Renal cortical epithelial cell (primary cell): ENCODE measurements at regions not wholly inside any gene's neighbourhood (a gene's known extent, or its start where the extent isn't known, plus 50 kb on each side); places are given as distances from the start of the nearest gene placed in this dataset.

Experiments used
- DNase-seq: peaks from one replicate; pipeline ENCODE4 v3.0.0-alpha.2; 2011; ENCODE audit warnings: low read depth

GRCh38 chr1:199282751-199283305 is 644.0 kb downstream of the PTPRC start:
- no peak for DNase-seq

- no peak for DNase-seq
Observed at GRCh38 chr1:199283794-199284193, 645.0 kb downstream of the PTPRC start.

DNA sequence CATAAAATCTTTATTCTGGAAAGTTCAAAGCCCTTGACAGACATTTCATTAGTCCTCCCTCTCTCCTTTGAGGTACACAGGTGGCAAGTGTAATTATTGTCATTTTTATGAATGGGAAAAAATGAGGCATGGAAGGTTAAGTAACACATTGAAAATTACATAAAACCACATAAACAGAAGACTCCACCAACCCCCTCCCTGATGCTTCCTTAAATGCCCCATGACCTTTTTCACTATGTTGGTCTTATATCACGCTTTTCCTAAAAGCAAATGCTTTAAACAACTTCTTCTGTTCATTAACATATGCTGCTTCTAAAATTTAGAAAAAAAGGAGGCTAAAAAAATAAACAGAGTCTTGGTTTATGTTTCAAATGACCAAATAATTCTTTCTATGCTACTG is 648.4 kb downstream of the PTPRC start:
- DNase-seq, result no peak

GRCh38 chr1:199287647-199288046 is 648.8 kb downstream of the PTPRC start:
- DNase-seq, result no peak

GRCh38 chr1:199290186-199290585 is 651.3 kb downstream of the PTPRC start:
- no peak for DNase-seq

GRCh38 chr1:199291022-199291740 is 652.3 kb downstream of the PTPRC start:
- no peak for DNase-seq

- peak; percentile 43 for DNase-seq
Observed at GRCh38 chr1:199292896-199293295, 654.1 kb downstream of the PTPRC start.

GRCh38 chr1:199295107-199295506 is 656.3 kb downstream of the PTPRC start:
- DNase-seq, result no peak

- DNase-seq, result no peak
Observed at GRCh38 chr1:199297174-199297573, 658.3 kb downstream of the PTPRC start.

- DNase-seq, result no peak
Observed at GRCh38 chr1:199297887-199298286, 659.0 kb downstream of the PTPRC start.

DNA sequence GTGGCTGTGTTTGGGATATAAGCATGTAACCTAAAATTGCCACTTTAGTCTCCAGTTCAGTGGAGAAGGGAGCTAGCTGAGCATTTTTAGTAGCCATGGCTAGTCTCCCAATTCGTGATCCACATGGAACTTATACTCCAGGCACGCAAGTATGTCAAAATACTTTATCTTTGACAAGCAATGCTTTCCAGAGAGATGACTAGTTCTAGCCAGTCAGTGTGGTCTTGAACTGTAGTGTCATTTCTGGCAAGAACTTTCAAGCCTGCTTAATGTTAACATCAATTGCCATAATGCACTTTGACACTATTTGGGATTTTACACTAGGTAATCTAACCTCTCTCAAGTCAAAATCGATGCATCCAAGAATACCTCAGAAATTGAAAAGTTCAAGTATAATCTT is 660.0 kb downstream of the PTPRC start:
- no peak for DNase-seq

- no peak for DNase-seq
Observed at GRCh38 chr1:199301472-199302217, 662.8 kb downstream of the PTPRC start.

- DNase-seq, result no peak
Observed at GRCh38 chr1:199302554-199302953, 663.7 kb downstream of the PTPRC start.

DNA sequence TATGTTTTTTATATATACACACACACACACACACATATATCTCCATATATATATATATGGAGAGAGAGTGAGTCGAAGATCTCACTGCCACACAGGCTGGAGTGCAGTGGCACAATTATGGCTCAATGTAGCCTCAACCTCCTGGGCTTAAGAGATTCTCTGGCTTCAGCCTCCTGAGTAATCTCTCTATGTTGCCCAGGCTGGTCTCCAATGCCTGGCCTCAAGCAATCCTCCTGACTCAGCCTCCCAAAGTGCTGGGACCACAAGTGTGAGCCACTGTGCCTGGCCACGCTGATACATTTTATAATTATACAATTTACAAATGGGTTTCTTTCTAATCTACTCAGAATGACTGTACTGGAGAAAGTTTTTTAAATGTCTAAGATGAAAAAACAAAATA is 664.2 kb downstream of the PTPRC start:
- no peak for DNase-seq

- DNase-seq, result no peak
Observed at GRCh38 chr1:199305053-199305452, 666.2 kb downstream of the PTPRC start.

GRCh38 chr1:199307496-199308264 is 668.8 kb downstream of the PTPRC start:
- DNase-seq, result no peak

DNA sequence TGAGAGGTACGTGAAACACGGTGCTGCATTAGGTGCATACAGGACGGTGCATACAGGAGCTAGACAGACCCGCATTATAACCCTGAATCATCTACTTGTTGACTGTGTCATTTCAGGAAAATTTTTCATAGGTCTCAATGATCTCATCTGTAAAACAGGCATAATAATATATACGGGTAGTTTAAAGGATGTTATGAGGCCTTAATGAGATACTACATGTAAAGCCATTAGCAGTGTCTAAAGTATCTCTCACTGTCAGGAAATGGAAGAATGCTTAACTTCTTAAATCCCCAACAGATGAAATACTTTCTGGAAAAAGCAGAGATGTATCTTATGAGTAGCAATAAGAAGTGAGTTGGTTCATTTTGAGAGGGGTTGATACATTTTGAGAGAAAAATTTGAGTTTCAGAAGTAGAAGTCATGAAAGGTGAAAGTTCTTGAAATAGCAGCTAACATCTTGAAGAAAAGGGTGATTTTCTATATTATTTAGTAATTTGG is 669.6 kb downstream of the PTPRC start:
- no peak for DNase-seq

DNA sequence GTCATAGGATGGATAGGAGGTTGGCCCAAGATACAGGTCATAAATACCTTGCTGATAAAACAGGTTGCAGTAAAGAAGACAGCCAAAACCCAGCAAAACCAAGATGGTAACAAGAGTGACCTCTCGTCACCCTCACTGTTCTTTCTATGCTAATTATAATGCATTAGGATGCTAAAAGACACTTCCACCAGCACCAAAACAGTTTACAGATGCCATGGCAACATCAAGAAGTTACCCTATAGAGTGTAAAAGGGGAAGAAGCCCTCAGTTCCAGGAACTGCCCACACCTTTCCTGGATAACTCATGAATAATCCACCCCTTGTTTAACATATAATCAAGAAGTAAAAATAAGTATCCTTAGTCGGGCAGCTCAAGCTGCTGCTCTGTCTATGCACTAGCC is 671.9 kb downstream of the PTPRC start:
- DNase-seq, result no peak

DNA sequence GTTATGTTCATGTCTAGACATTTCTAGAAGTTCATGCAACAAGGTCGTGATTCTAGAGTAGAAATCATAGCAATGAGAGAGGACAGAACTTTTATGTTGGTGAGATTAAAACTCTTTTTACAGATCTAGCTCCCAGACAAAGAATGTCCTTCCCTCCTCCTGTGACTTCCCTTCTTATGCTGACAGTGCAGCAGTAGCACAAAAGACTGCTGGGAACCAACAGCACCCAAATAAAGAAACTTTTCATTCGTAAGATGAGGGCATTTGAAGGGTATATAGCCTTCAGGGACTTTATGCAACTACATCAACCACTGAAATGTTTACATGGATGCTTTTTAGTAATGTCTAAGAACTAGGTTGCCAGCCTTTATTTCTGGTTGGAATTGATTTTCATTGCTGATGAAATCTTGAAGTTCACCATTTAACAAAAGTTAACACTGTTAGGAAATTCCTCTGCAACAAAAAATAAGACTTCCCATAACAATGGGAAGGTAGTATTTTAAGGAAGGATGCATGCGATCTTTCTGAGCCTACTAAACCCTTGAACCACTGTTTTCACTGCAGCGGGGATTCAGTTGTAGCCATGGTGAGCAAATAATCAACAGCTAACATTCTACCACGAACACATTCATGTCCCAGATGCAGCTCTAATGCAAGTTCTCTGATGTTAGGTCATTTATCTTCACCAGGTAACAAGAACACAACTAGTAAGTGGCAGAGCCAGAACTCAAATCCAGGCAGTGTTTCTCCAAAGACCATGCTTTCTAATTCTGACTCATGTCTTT is 672.8 kb downstream of the PTPRC start:
- peak; percentile 16 for DNase-seq

GRCh38 chr1:199312626-199313025 is 673.8 kb downstream of the PTPRC start:
- no peak for DNase-seq

DNA sequence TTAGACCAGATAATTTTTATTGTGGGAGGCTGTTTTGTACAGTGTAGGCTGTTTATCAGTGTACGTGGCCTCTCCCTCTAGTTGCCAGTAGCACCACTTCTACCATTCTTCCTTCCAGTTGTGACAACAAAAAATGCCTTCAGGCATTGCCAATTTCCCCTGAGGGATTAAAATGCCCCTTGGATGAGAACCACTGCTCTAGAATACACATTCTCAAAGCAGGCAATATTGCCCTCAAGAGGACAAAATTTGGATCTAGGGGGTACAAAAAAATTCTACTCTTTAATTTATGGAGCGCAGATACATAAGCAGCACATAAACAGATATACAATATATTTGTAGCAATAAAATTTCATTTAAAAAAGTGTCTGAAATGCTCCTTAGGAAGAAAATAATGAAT is 674.6 kb downstream of the PTPRC start:
- no peak for DNase-seq
